ENCODE measurements at regions not wholly inside any gene's neighbourhood (a gene's known extent, or its start where the extent isn't known, plus 50 kb on each side); places are given as distances from the start of the nearest gene placed in this dataset.
A peak's percentile ranks its signal among the peaks of the same experiment; 100 is the strongest.
"Not testable (repeated sequence)": the region's sequence is repeated elsewhere in the genome, so short reads cannot be mapped to it uniquely, and the experiment has no call there.

DNA sequence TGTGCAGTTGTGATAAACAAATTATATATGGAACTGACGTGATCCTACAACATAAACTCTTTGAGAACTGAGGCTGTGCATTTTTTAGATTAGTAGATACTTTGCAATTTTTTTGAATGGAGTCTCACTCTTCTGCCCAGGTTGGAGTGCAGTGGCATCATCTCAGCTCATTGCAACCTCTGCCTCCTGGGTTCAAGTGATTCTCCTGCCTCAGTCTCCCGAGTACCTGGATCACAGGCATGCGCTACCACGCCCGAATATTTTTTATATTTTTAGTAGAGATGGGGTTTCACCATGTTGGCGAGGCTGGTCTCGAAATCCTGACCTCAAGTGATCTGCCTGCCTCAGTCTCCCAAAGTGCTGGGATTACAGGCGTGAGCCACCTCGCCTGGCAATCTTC is 145.9 kb downstream of the POTEH start:
- DNase-seq (ENCODE audit: low spot score): not testable (repeated sequence)

DNA sequence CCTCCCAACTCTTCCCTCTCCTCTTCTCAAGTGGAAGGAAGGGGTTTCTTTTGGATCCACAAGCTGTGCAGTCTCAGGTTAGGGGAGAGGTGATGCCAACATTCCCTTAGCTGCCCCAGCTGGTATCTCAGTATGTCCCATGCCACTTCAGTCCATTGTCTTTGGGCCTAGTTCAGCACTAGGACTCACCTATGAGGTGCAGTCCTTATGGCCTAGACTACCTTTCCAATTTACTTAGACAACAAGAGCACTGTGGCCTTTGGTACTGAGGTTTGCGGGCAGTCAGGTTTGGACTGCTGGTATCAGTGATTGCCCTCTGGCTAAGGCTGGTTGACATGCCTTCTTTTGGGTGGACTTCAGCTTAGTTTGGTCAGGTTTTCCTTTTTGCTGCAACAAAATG is 159.9 kb downstream of the POTEH start:
- DNase-seq (ENCODE audit: low spot score): not testable (repeated sequence)

DNA sequence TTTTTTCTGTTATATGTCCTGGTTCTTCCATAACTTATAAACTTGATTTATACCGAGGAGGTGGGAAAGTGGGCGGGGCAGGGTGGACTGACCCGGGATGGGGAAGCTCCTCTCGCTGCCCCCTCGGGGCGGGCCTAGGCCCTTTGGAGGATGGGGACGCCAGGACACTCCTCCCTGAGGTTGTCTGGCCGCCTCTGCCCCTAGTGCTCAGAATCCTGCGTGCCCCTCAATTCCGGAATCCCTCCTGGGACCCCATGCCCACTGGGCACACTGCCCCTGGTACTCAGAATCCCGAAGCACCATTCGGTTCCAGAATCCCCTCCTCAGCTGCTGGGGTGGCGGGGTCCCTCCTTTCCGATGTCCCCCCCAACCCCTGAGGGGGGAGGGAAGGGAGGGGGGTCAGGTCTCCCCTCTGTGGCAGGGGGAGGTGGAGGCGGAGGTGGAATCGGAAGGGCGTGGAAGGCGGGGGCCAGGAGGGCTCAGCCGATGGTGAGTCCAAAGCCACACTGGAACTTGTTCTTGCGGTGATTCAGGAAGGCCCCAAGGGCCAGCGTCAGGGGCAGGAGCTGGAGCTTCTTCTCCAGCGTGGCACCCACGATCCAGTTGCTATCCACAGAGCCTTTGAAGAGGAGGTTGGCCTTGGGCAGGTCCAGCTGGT is 164.0 kb downstream of the POTEH start:
- DNase-seq (ENCODE audit: low spot score): peak; percentile 1

DNA sequence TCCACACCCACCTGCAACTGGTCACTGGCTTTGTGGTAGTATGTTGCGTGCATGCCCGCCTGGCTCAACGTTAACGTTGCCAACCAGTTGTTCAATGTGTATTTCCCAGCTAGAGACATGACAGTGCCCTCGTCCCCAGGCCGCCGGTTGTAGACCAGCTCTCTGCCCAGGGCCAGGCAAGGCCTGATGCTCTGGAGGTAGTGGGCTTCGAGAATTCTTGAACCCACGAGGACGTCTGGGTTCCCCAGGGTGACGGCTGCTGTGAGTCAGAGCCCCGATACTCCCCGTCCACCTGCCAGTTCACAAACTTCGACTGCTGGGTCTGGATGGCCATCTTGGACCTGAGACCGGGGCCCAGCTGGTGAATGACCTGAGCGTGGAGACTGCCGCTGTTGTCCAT is 164.6 kb downstream of the POTEH start:
- DNase-seq (ENCODE audit: low spot score): peak; percentile 0

DNA sequence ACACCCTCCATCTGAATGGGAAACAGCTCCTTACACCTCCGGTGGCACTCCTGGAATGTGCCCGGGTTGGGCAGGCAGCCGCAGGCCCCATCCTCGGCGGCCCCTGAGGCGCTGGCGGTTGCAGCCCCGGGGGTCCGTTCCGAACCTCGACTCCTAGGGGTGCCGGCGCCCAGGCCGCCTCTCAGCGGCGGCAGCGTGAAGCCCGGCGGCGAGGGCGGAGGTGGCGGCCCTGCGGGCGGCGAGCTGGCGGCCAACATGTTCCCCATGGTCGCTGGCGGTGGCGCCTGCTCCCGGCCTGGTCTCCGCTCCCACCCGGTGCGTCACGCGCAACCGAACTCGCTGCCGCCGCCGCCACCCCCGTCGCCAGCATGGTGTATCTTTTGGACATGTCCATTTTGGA is 165.2 kb downstream of the POTEH start:
- DNase-seq (ENCODE audit: low spot score): not testable (repeated sequence)

DNA sequence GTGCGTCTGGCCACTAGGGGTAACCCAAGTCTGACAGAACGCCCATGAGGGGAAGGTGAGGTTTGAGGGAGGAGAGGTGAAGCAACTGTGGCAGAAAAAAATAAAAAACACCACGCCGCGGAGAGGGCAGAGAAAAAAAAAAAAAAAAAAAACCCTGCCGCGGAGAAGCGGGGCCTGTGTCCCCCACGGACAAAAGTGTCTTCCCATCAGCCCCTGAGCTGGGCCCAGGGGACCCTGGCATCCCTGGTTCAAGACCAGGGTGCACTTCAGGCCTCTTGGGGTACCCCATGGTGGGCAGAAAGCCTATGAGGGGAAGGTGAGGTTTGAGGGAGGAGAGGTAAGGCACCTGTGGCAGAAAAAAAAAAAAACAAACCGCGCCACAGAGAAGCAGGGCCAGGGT is 191.1 kb downstream of the POTEH start:
- not testable (repeated sequence) for DNase-seq (ENCODE audit: low spot score)

DNA sequence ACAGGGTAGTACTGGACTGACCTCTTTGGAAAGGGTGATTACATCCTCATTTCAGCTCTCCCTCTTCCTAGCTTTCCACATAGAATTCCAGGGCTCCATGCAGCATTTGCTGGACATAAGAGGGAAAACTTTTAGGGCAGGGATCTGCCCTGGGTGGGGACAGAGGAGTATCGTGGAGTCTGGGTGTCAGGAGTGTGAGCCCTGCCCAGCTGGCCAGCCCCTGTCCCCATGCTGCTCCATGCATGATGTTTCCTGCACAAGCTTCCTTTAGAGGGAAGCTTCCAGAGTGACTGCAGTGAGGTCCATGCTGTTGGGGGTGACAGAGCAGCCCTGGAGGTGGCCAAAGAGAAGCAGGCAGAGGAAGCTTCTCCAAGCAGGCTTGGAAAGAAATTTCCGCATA is 214.5 kb downstream of the POTEH start:
- DNase-seq (ENCODE audit: low spot score): not testable (repeated sequence)

DNA sequence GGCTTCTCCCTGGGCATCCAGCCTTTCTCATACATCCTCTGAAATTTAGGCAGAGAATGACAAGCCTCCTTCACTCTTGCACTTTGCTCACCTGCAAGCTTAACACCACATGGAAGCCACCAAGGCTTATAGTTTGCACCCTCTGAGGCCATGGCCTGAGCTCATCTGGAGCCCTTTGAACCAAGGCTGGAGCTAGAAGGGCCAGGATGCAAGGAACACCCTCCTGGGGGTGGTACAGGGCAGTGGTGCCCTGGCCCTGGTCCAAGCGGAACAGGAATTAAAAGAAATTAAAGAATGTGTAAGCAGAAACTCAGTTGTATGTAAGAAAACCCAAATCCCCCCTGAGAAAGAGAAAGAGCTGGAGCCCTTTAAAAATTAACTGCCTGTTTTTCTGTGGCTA is 221.9 kb downstream of the POTEH start:
- DNase-seq (ENCODE audit: low spot score): not testable (repeated sequence)

DNA sequence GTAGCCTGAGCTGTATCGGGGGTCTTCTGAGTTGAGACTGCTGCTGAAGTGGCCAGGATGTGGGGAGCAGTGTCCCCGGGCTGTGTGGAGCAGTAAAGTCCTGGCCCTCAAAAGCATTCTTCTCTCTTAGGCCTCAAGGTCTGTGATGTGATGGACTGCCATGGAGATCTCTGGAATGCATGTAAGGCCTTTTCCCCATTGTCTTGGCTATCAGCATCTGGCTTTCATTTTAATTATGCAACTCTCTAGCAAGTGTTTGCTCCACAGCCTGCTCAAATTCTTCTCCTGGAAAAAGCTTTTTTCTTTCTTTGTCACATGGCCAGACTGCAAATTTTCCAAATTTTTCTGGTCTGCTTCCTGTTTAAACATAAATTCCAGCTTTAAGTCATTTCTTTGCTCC is 229.3 kb downstream of the POTEH start:
- not testable (repeated sequence) for DNase-seq (ENCODE audit: low spot score)

DNA sequence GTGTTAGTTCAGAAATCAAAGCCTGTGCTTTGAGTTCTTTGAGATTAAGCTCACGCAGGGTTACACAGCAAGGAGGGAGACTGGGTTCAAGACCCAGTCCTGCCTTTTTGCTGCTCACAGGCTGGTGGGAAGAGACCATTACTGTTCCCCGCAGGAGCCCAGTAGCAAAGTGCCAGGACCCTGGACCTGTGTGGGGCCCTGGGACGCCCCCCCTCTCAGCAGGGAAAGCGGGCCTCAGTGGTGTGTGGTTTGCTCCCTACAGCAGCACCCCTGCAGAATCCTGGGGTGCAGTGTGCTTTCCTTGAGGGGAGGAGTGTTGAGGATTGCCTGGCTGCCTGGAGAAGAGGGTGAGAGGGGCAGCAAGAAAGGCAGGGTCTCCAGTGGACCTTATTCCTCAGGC is 231.1 kb downstream of the POTEH start:
- DNase-seq (ENCODE audit: low spot score): not testable (repeated sequence)

DNA sequence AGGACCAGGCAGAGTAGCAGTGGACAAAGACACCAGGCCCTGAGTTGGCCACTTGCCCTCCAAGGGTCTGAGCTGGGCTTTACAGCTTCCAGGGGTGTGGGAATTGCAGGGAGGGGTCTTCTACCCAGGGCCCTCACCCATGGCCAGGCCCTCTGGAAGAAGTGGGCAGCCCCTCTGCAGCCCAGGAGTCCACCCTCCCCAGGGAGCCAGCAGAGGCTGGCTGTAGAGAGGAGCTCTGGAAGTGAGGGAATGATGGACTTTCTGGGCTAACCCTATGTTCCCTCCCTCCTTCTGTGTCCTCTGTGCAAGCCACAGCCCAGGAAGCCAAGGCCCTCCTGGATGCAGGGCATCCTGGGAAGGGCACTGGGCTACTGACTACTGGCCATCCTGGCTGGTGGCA is 232.3 kb downstream of the POTEH start:
- not testable (repeated sequence) for DNase-seq (ENCODE audit: low spot score)

DNA sequence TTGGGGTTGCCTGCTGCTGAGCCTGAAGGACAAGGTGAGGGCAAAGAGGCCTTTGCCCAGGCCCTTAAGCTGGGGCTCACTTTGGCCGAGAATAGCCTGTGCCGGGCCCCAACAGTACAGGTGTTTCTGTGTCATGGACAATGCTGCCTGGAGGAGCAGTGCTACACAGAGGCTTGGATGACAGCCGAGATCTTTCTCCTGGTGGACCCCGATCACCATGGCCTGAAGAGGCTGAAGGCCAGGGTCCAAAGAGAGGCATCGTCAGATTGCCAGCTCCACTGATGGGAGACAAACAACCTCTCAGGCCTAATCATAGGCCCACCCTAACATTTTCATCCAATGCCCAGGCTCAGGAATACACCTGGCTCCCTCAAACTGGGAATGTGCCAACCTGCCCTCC is 232.8 kb downstream of the POTEH start:
- not testable (repeated sequence) for DNase-seq (ENCODE audit: low spot score)

DNA sequence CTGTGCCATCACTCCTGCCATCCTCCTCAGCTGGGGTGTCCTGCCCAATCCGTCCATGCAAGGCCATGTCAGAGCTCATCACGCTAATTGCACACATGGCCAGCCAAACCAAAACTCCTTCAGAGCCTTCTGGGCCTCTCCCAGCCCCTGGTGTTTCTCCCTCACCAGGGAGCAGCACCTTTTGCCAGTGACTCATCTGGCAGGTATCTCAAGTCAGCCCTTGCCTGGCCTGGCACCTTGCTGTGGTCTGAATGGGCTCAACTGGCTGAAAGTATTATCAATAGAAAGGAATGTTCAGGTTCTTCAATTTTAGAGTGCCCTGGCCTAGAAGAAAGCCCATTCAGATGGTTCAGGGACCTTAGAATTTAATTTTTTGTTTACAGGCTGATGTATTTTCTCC is 235.0 kb downstream of the POTEH start:
- not testable (repeated sequence) for DNase-seq (ENCODE audit: low spot score)

DNA sequence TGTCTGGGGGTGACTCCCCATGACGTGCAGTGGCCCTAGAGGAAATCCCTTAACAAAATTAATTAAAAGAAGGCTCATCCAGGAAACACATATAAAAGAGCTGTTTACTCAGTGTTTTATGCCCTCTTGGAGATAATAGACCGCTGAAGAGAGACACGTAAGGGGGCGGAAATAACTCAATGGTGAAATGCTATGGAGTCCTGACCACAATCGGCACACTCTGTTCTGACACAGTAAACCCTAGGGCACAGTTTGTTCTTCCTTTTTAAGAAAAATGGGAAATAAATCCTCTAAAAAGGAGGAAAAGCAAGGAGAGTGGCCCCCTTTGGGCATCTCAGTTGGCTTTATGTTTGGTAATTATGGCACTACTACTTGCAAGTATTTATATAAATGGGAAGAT is 237.3 kb downstream of the POTEH start:
- DNase-seq (ENCODE audit: low spot score): not testable (repeated sequence)
